ENCODE measurements at regions not wholly inside any gene's neighbourhood (a gene's known extent, or its start where the extent isn't known, plus 50 kb on each side); places are given as distances from the start of the nearest gene placed in this dataset.

DNA sequence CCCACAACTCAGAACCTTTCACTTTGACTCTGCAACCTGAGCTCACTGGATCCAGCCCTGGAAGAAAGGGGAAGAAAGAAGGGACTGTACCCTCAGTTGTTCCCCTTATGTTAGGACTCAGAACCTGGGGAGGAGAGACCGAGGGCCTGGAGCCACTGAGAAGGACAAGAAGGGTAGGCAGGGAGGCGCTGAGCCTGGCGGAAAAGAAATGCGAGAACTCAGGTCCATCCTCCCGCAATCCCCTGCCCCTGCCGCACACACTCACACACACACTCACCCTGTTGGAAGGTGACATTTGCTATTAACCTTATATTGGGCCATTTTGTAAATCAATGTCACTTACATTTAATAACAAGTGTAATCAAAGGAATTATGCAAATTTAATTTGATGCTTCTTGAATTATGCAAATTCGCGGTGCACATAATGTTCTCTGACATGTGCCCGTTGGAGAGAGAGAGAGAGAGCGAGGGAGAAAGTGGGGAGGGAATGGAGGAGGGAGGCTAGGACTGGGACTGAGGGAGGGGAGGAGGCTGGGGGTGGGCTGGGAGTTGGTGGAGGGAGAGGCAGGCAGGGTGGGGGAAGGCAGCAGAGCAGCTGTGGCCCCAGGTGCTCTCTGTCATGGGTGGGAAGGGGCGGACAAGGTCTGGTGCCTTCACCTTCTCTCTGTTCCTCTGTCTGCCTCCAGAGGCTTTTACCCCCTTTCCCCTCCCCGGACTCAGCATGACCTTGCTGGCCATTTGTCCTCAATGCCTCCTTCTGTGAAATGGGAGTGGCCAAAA, 99.6 kb upstream of the PAX2 start:
- no peaks in the 10 kb centered on the region for H3K9me3 Mint-ChIP-seq (ENCODE audit: insufficient read depth)
- CTCF ChIA-PET = no interaction called here
- H3K9ac ChIP-seq (ENCODE audit: low read length) = no peak overlapping the region
- POLR2A ChIA-PET = no interaction called here
- H3K27ac ChIP-seq (ENCODE audit: low read length in 2 of 2) = no peak overlapping the region
- no peaks in the 10 kb centered on the region for H3K4me1 ChIP-seq (ENCODE audit: control insufficient read depth in 2 of 2, insufficient read depth in 2 of 2, low read length in 2 of 2)
- no peak for DNase-seq
- H3K79me2 ChIP-seq (ENCODE audit: control insufficient read depth, insufficient read depth, low read length) = no peaks in the 10 kb centered on the region
- ATAC-seq (ENCODE audit: low read depth) = no peak
- 54% methylated on average over 5 of the region's 12 CpGs for WGBS (ENCODE audit: insufficient coverage)
- peaks cover 66% of the 10 kb centered on the region for H3K27me3 Mint-ChIP-seq
- intact Hi-C loops (cut with micrococcal nuclease) = no loop called here
- TF ChIP-seq, protein P1, sequence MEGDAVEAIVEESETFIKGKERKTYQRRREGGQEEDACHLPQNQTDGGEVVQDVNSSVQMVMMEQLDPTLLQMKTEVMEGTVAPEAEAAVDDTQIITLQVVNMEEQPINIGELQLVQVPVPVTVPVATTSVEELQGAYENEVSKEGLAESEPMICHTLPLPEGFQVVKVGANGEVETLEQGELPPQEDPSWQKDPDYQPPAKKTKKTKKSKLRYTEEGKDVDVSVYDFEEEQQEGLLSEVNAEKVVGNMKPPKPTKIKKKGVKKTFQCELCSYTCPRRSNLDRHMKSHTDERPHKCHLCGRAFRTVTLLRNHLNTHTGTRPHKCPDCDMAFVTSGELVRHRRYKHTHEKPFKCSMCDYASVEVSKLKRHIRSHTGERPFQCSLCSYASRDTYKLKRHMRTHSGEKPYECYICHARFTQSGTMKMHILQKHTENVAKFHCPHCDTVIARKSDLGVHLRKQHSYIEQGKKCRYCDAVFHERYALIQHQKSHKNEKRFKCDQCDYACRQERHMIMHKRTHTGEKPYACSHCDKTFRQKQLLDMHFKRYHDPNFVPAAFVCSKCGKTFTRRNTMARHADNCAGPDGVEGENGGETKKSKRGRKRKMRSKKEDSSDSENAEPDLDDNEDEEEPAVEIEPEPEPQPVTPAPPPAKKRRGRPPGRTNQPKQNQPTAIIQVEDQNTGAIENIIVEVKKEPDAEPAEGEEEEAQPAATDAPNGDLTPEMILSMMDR (IDR thresholded peaks at IDR 0.05) = no peak
- TF ChIP-seq EZH2 (IDR thresholded peaks at IDR 0.05; ENCODE audit: borderline replicate concordance, insufficient read depth, low read depth, low read length, poor library complexity, severe bottlenecking) = no peak
- H3K36me3 ChIP-seq (replicated peaks in 1 of 2; ENCODE audit: control extremely low read depth in 1 of 2, control insufficient read depth in 1 of 2, extremely low read depth in 1 of 2, insufficient read depth in 2 of 2, low read length in 1 of 2) = no peaks in the 10 kb centered on the region
- no peak overlapping the region for H3K4me2 ChIP-seq (replicated peaks; ENCODE audit: low read depth, low read length, poor library complexity, severe bottlenecking)
- H3K27me3 ChIP-seq (replicated peaks in 1 of 4; ENCODE audit: control extremely low read depth in 1 of 4, control insufficient read depth in 3 of 4, insufficient read depth in 4 of 4, low read length in 3 of 4) = peaks cover 0 to 49% (median 10%) of the 10 kb centered on the region in 4 experiments
- no peaks in the 10 kb centered on the region for H4K20me1 ChIP-seq (ENCODE audit: control insufficient read depth, insufficient read depth, low read length, poor library complexity, severe bottlenecking)
- H3K4me1 Mint-ChIP-seq = peaks cover 1% of the 10 kb centered on the region
- H3K4me3 Mint-ChIP-seq = no peak overlapping the region
- H3K9me3 ChIP-seq (ENCODE audit: control extremely low read depth in 1 of 3, control insufficient read depth in 2 of 3, insufficient read depth in 1 of 3, low read length in 2 of 3) = peaks cover 0 to 9% (median 0%) of the 10 kb centered on the region in 3 donors
- H3K27ac Mint-ChIP-seq = no peak overlapping the region
- H2AFZ ChIP-seq (ENCODE audit: insufficient read depth, low read depth, low read length, poor library complexity, severe bottlenecking) = no peak overlapping the region
- no peak overlapping the region for H3K4me3 ChIP-seq (ENCODE audit: control extremely low read depth in 1 of 5, extremely low read depth in 1 of 5, insufficient read depth in 1 of 5, low read depth in 2 of 5, low read length in 4 of 5)

DNA sequence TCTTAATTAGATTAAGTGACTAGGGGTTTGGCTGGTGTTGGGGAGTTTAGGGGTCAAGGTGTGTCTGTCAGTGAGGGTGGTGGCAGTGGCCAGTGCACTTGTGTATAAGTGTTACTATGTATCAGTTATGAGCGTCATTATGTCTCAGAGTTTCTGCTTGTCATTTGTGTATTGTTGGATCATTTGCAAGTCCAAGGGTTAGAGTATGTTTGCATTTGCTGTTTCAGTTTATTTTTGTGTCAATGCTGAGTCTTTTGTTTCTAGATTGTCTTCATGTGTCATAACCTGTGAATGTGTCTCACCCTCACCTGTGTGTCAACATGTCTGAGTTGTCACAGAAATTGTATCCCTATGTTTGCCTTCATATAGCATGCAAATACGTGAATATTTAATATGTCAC, 97.5 kb upstream of the PAX2 start:
- no CpG with 5 or more reads among the region's 2 CpGs for WGBS (ENCODE audit: insufficient coverage)
- no peaks in the 10 kb centered on the region for H3K36me3 ChIP-seq (replicated peaks in 1 of 2; ENCODE audit: control extremely low read depth in 1 of 2, control insufficient read depth in 1 of 2, extremely low read depth in 1 of 2, insufficient read depth in 2 of 2, low read length in 1 of 2)
- H3K4me3 Mint-ChIP-seq = no peak overlapping the region
- H3K4me2 ChIP-seq (replicated peaks; ENCODE audit: low read depth, low read length, poor library complexity, severe bottlenecking) = no peak overlapping the region
- H3K4me1 Mint-ChIP-seq = peaks cover 1% of the 10 kb centered on the region
- no peak overlapping the region for H3K4me3 ChIP-seq (ENCODE audit: control extremely low read depth in 1 of 5, extremely low read depth in 1 of 5, insufficient read depth in 1 of 5, low read depth in 2 of 5, low read length in 4 of 5)
- ATAC-seq (ENCODE audit: low read depth) (no peak), DNase-seq (no peak)
- no peak overlapping the region for H2AFZ ChIP-seq (ENCODE audit: insufficient read depth, low read depth, low read length, poor library complexity, severe bottlenecking)
- no peak overlapping the region for H3K27ac Mint-ChIP-seq
- intact Hi-C loops (cut with micrococcal nuclease) = no loop called here
- ChIA-PET POLR2A (no interaction called here), CTCF (no interaction called here)
- H3K27me3 ChIP-seq (replicated peaks in 1 of 4; ENCODE audit: control extremely low read depth in 1 of 4, control insufficient read depth in 3 of 4, insufficient read depth in 4 of 4, low read length in 3 of 4) = peaks cover 0 to 43% (median 14%) of the 10 kb centered on the region in 4 experiments
- H3K79me2 ChIP-seq (ENCODE audit: control insufficient read depth, insufficient read depth, low read length) = no peaks in the 10 kb centered on the region
- TF ChIP-seq, protein P1 (IDR thresholded peaks at IDR 0.05) = no peak
- TF ChIP-seq EZH2 (IDR thresholded peaks at IDR 0.05; ENCODE audit: borderline replicate concordance, insufficient read depth, low read depth, low read length, poor library complexity, severe bottlenecking) = no peak
- no peak overlapping the region for H3K27ac ChIP-seq (ENCODE audit: low read length in 2 of 2)
- no peaks in the 10 kb centered on the region for H3K9me3 Mint-ChIP-seq (ENCODE audit: insufficient read depth)
- H3K27me3 Mint-ChIP-seq = peaks cover 58% of the 10 kb centered on the region
- no peaks in the 10 kb centered on the region for H3K4me1 ChIP-seq (ENCODE audit: control insufficient read depth in 2 of 2, insufficient read depth in 2 of 2, low read length in 2 of 2)
- no peaks in the 10 kb centered on the region for H4K20me1 ChIP-seq (ENCODE audit: control insufficient read depth, insufficient read depth, low read length, poor library complexity, severe bottlenecking)
- H3K9me3 ChIP-seq (ENCODE audit: control extremely low read depth in 1 of 3, control insufficient read depth in 2 of 3, insufficient read depth in 1 of 3, low read length in 2 of 3) = peaks cover 0 to 9% (median 0%) of the 10 kb centered on the region in 3 donors
- H3K9ac ChIP-seq (ENCODE audit: low read length) = no peak overlapping the region
